ENCODE measurements at regions not wholly inside any gene's neighbourhood (a gene's known extent, or its start where the extent isn't known, plus 50 kb on each side); places are given as distances from the start of the nearest gene placed in this dataset.

DNA sequence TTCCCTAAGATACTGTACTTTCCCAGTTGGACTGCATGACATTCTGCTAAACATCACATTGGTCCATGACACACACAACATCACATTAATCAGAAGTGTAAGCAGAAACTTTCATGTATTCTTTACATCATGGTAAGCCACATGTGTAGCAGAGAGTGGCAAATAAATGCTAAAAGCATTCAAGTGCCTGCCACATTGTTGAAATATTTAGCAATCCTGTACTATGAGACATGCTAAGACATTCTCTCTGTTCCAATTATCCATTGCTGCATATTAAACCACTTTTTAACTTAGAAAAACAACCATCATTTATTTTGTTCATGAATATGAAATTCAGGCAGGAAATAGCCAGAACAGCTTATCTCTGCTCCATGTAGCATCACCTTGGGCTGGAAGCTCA is 207.7 kb upstream of the GJE1 start:
- TF ChIP-seq, protein P1, sequence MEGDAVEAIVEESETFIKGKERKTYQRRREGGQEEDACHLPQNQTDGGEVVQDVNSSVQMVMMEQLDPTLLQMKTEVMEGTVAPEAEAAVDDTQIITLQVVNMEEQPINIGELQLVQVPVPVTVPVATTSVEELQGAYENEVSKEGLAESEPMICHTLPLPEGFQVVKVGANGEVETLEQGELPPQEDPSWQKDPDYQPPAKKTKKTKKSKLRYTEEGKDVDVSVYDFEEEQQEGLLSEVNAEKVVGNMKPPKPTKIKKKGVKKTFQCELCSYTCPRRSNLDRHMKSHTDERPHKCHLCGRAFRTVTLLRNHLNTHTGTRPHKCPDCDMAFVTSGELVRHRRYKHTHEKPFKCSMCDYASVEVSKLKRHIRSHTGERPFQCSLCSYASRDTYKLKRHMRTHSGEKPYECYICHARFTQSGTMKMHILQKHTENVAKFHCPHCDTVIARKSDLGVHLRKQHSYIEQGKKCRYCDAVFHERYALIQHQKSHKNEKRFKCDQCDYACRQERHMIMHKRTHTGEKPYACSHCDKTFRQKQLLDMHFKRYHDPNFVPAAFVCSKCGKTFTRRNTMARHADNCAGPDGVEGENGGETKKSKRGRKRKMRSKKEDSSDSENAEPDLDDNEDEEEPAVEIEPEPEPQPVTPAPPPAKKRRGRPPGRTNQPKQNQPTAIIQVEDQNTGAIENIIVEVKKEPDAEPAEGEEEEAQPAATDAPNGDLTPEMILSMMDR (IDR thresholded peaks at IDR 0.05; ENCODE audit: insufficient read depth, low read depth, low read length), result no peak
- TF ChIP-seq EZH2 (IDR thresholded peaks at IDR 0.05; ENCODE audit: insufficient read depth, low read length), result no peak
